Nephron (organoid): ENCODE measurements at regions not wholly inside any gene's neighbourhood (a gene's known extent, or its start where the extent isn't known, plus 50 kb on each side); places are given as distances from the start of the nearest gene placed in this dataset.

Experiments used
- H3K27ac Mint-ChIP-seq, 3 experiments: 2 replicates each; pipeline ENCODE4 v1.8.0; 2020; ENCODE audit warnings: mixed read lengths in 3 of 3, mild to moderate bottlenecking in 2 of 3, moderate library complexity in 1 of 3
- H3K27me3 Mint-ChIP-seq: 2 replicates; pipeline ENCODE4 v1.8.0; 2021; ENCODE audit warnings: low read depth, mild to moderate bottlenecking, moderate library complexity, mixed read lengths
- H3K36me3 Mint-ChIP-seq: 2 replicates; pipeline ENCODE4 v1.8.0; 2020; ENCODE audit warnings: low read depth, mixed read lengths
- H3K4me1 Mint-ChIP-seq: 2 replicates; pipeline ENCODE4 v1.8.0; 2020; ENCODE audit warnings: mixed read lengths
- H3K4me3 Mint-ChIP-seq, 3 experiments: 2 replicates each; pipeline ENCODE4 v1.8.0; 2020; ENCODE audit warnings: mild to moderate bottlenecking in 3 of 3, mixed read lengths in 3 of 3, moderate library complexity in 2 of 3
- H3K9me3 Mint-ChIP-seq: 2 replicates; pipeline ENCODE4 v1.8.0; 2020; ENCODE audit warnings: mixed read lengths
- CTCF ChIP-seq, 3 experiments: fragments of 200-600 bp; sonication (generic); IDR thresholded peaks; one replicate each; pipeline ENCODE4 v1.5.0; 2021; ENCODE audit warnings: antibody characterized with exemption in 3 of 3; ENCODE audit not compliant: unreplicated experiment in 3 of 3

- Mint-ChIP-seq H3K9me3 (no peaks in the 10 kb centered on the region), H3K36me3 (no peaks in the 10 kb centered on the region), H3K27me3 (peaks cover 3% of the 10 kb centered on the region), H3K4me1 (peaks cover 5% of the 10 kb centered on the region), H3K4me3 (no peak overlapping the region), H3K27ac (no peak overlapping the region)
- no peak for TF ChIP-seq CTCF (IDR thresholded peaks at IDR 0.05; ENCODE audit: unreplicated experiment in 3 of 3)
Observed at GRCh38 chr5:158013303-158013702, 154.4 kb upstream of the CLINT1 start.

GRCh38 chr5:158011422-158011821 is 152.5 kb upstream of the CLINT1 start:
- Mint-ChIP-seq H3K4me3 (no peak overlapping the region), H3K4me1 (no peaks in the 10 kb centered on the region), H3K9me3 (no peaks in the 10 kb centered on the region), H3K27me3 (peaks cover 3% of the 10 kb centered on the region), H3K36me3 (no peaks in the 10 kb centered on the region), H3K27ac (no peak overlapping the region)
- no peak for TF ChIP-seq CTCF (IDR thresholded peaks at IDR 0.05; ENCODE audit: unreplicated experiment in 3 of 3)

- Mint-ChIP-seq H3K36me3 (no peaks in the 10 kb centered on the region), H3K27me3 (peaks cover 3% of the 10 kb centered on the region), H3K4me1 (no peaks in the 10 kb centered on the region), H3K9me3 (no peaks in the 10 kb centered on the region), H3K27ac (no peak overlapping the region), H3K4me3 (no peak overlapping the region)
- TF ChIP-seq CTCF (IDR thresholded peaks at IDR 0.05; ENCODE audit: unreplicated experiment in 3 of 3) = no peak
Observed at GRCh38 chr5:158010831-158011230, 151.9 kb upstream of the CLINT1 start.

- Mint-ChIP-seq H3K4me1 (no peaks in the 10 kb centered on the region), H3K27me3 (no peaks in the 10 kb centered on the region), H3K27ac (no peak overlapping the region), H3K36me3 (no peaks in the 10 kb centered on the region), H3K4me3 (no peak overlapping the region), H3K9me3 (peaks cover 8% of the 10 kb centered on the region)
- TF ChIP-seq CTCF (IDR thresholded peaks at IDR 0.05; ENCODE audit: unreplicated experiment in 3 of 3) = no peak
Observed at GRCh38 chr5:158007336-158007735, 148.4 kb upstream of the CLINT1 start.

- Mint-ChIP-seq H3K27me3 (peaks cover 5% of the 10 kb centered on the region), H3K4me1 (no peaks in the 10 kb centered on the region), H3K36me3 (no peaks in the 10 kb centered on the region), H3K27ac (no peak overlapping the region), H3K9me3 (peaks cover 1% of the 10 kb centered on the region), H3K4me3 (no peak overlapping the region)
- TF ChIP-seq CTCF (IDR thresholded peaks at IDR 0.05; ENCODE audit: unreplicated experiment in 3 of 3) = no peak
Observed at GRCh38 chr5:157999696-158000095, 140.8 kb upstream of the CLINT1 start.

- Mint-ChIP-seq H3K36me3 (no peaks in the 10 kb centered on the region), H3K4me3 (no peak overlapping the region), H3K27ac (no peak overlapping the region), H3K27me3 (peaks cover 5% of the 10 kb centered on the region), H3K4me1 (no peaks in the 10 kb centered on the region), H3K9me3 (no peaks in the 10 kb centered on the region)
- TF ChIP-seq CTCF (IDR thresholded peaks at IDR 0.05; ENCODE audit: unreplicated experiment in 3 of 3) = no peak
Observed at GRCh38 chr5:157997991-157998504, 139.1 kb upstream of the CLINT1 start.
